ENCODE measurements at regions not wholly inside any gene's neighbourhood (a gene's known extent, or its start where the extent isn't known, plus 50 kb on each side); places are given as distances from the start of the nearest gene placed in this dataset.

GRCh38 chr7:51521694-51522312 is 205.2 kb upstream of the COBL start:
- no peak overlapping the region for H3K4me3 ChIP-seq
- H3K27me3 ChIP-seq (replicated peaks; ENCODE audit: insufficient read depth) = no peaks in the 10 kb centered on the region
- ATAC-seq (ENCODE audit: insufficient number of reproducible peaks, low FRiP score, low read depth) = no peak
- H3K27ac ChIP-seq = no peak overlapping the region
- no peak for DNase-seq (ENCODE audit: low spot score)
- no peak for TF ChIP-seq CTCF (IDR thresholded peaks at IDR 0.05)
- H3K9me3 ChIP-seq = no peaks in the 10 kb centered on the region
- H3K36me3 ChIP-seq = no peaks in the 10 kb centered on the region
- H3K4me1 ChIP-seq (ENCODE audit: control insufficient read depth in 1 of 2, low read depth in 2 of 2) = no peaks in the 10 kb centered on the region

- no peaks in the 10 kb centered on the region for H3K4me1 ChIP-seq (ENCODE audit: control insufficient read depth in 1 of 2, low read depth in 2 of 2)
- no peaks in the 10 kb centered on the region for H3K27me3 ChIP-seq (replicated peaks; ENCODE audit: insufficient read depth)
- no peaks in the 10 kb centered on the region for H3K9me3 ChIP-seq
- H3K4me3 ChIP-seq = no peak overlapping the region
- TF ChIP-seq CTCF (IDR thresholded peaks at IDR 0.05) = no peak
- H3K36me3 ChIP-seq = no peaks in the 10 kb centered on the region
- DNase-seq (ENCODE audit: low spot score) (no peak), ATAC-seq (ENCODE audit: insufficient number of reproducible peaks, low FRiP score, low read depth) (no peak)
- H3K27ac ChIP-seq = no peak overlapping the region
Measured at GRCh38 chr7:51521054-51521453, 204.4 kb upstream of the COBL start.

GRCh38 chr7:51518646-51519045 is 202.0 kb upstream of the COBL start:
- no peak for TF ChIP-seq CTCF (IDR thresholded peaks at IDR 0.05)
- no peaks in the 10 kb centered on the region for H3K36me3 ChIP-seq
- DNase-seq (ENCODE audit: low spot score) = no peak
- ATAC-seq (ENCODE audit: insufficient number of reproducible peaks, low FRiP score, low read depth) = no peak
- H3K9me3 ChIP-seq = no peaks in the 10 kb centered on the region
- H3K27me3 ChIP-seq (replicated peaks; ENCODE audit: insufficient read depth) = no peaks in the 10 kb centered on the region
- H3K4me3 ChIP-seq = no peak overlapping the region
- no peaks in the 10 kb centered on the region for H3K4me1 ChIP-seq (ENCODE audit: control insufficient read depth in 1 of 2, low read depth in 2 of 2)
- H3K27ac ChIP-seq = no peak overlapping the region

GRCh38 chr7:51517187-51517586 is 200.6 kb upstream of the COBL start:
- Histone ChIP-seq H3K36me3 (no peaks in the 10 kb centered on the region), H3K9me3 (no peaks in the 10 kb centered on the region), H3K4me3 (no peak overlapping the region), H3K27me3 (replicated peaks; ENCODE audit: insufficient read depth) (no peaks in the 10 kb centered on the region), H3K27ac (no peak overlapping the region), H3K4me1 (ENCODE audit: control insufficient read depth in 1 of 2, low read depth in 2 of 2) (no peaks in the 10 kb centered on the region)
- no peak for TF ChIP-seq CTCF (IDR thresholded peaks at IDR 0.05)
- ATAC-seq (ENCODE audit: insufficient number of reproducible peaks, low FRiP score, low read depth) (no peak), DNase-seq (ENCODE audit: low spot score) (no peak)

- no peak for TF ChIP-seq CTCF (IDR thresholded peaks at IDR 0.05)
- no peaks in the 10 kb centered on the region for H3K4me1 ChIP-seq (ENCODE audit: control insufficient read depth in 1 of 2, low read depth in 2 of 2)
- H3K36me3 ChIP-seq = no peaks in the 10 kb centered on the region
- DNase-seq (ENCODE audit: low spot score) = no peak
- no peak overlapping the region for H3K4me3 ChIP-seq
- H3K9me3 ChIP-seq = no peaks in the 10 kb centered on the region
- ATAC-seq (ENCODE audit: insufficient number of reproducible peaks, low FRiP score, low read depth) = no peak
- H3K27ac ChIP-seq = no peak overlapping the region
- no peaks in the 10 kb centered on the region for H3K27me3 ChIP-seq (replicated peaks; ENCODE audit: insufficient read depth)
Measured at GRCh38 chr7:51501620-51502019, 185.0 kb upstream of the COBL start.
